DOHH2 (cell line): ENCODE measurements at regions not wholly inside any gene's neighbourhood (a gene's known extent, or its start where the extent isn't known, plus 50 kb on each side); places are given as distances from the start of the nearest gene placed in this dataset.

Source experiments
- H3F3A ChIP-seq: fragments of 200-600 bp; sonication (generic), shearing (Covaris generic); 2 replicates; pipeline ENCODE4 v1.6.0; 2016; ENCODE audit warnings: antibody characterized with exemption, mild to moderate bottlenecking; ENCODE audit not compliant: control insufficient read depth, insufficient read depth
- H3K27ac ChIP-seq: fragments of 200-600 bp; sonication (generic); 2 replicates; pipeline ENCODE4 v1.5.1; 2014; ENCODE audit warnings: low read depth, mild to moderate bottlenecking, low read length, moderate library complexity
- H3K27me3 ChIP-seq: fragments of 200-600 bp; sonication (generic); 2 replicates; pipeline ENCODE4 v1.6.1; 2014; ENCODE audit warnings: mild to moderate bottlenecking, low read length, mixed read lengths; ENCODE audit not compliant: control insufficient read depth
- H3K36me3 ChIP-seq: fragments of 200-600 bp; sonication (generic); 2 replicates; pipeline ENCODE4 v1.6.1; 2014; ENCODE audit warnings: mild to moderate bottlenecking, low read length, moderate library complexity, mixed read lengths; ENCODE audit not compliant: control insufficient read depth
- H3K4me1 ChIP-seq: fragments of 200-600 bp; sonication (generic); 2 replicates; pipeline ENCODE4 v1.6.1; 2014; ENCODE audit warnings: mild to moderate bottlenecking, low read length, mixed read lengths; ENCODE audit not compliant: control insufficient read depth
- H3K4me2 ChIP-seq: fragments of 200-600 bp; sonication (generic); 2 replicates; pipeline ENCODE4 v1.6.0; 2014; ENCODE audit warnings: mild to moderate bottlenecking, low read length, moderate library complexity
- H3K4me3 ChIP-seq: fragments of 200-600 bp; sonication (generic); 2 replicates; pipeline ENCODE4 v1.5.1; 2014; ENCODE audit warnings: mild to moderate bottlenecking, low read length, mixed read lengths
- H3K79me2 ChIP-seq: fragments of 200-600 bp; sonication (generic); 2 replicates; pipeline ENCODE4 v1.6.1; 2014; ENCODE audit warnings: mild to moderate bottlenecking, low read length, mixed read lengths; ENCODE audit not compliant: control insufficient read depth
- H3K9me2 ChIP-seq: fragments of 200-600 bp; sonication (generic); replicated peaks from 2 replicates; pipeline ENCODE4 v1.6.1; 2014; ENCODE audit warnings: mild to moderate bottlenecking, low read length, mixed read lengths; ENCODE audit not compliant: control insufficient read depth
- H3K9me3 ChIP-seq: fragments of 200-600 bp; sonication (generic); 2 replicates; pipeline ENCODE4 v1.6.1; 2014; ENCODE audit warnings: antibody characterized with exemption, low read length, mixed read lengths; ENCODE audit not compliant: control insufficient read depth, insufficient read depth
- H4K20me1 ChIP-seq: fragments of 200-600 bp; sonication (generic); 2 replicates; pipeline ENCODE4 v1.6.0; 2014; ENCODE audit warnings: low read depth, mild to moderate bottlenecking, antibody characterized with exemption, low read length, moderate library complexity; ENCODE audit not compliant: control insufficient read depth, insufficient read depth
- EZH2phosphoT487 ChIP-seq: fragments of 200-600 bp; sonication (generic); IDR thresholded peaks from 2 replicates; pipeline ENCODE4 v1.6.1; 2017; ENCODE audit warnings: borderline replicate concordance, mild to moderate bottlenecking, antibody characterized with exemption, low read length, moderate library complexity, mixed read lengths
- TF ChIP-seq, protein P1 (sequence below): fragments of 200-600 bp; sonication (generic); IDR thresholded peaks from one replicate; pipeline ENCODE4 v1.5.1; 2014; ENCODE audit warnings: antibody characterized with exemption, mild to moderate bottlenecking, low read depth, low read length; ENCODE audit not compliant: poor library complexity, severe bottlenecking

- Histone ChIP-seq H3K79me2 (no peaks in the 10 kb centered on the region), H3K9me2 (no peaks in the 10 kb centered on the region), H3K4me3 (no peak overlapping the region)
Measured at GRCh38 chr11:26198532-26199096, 133.3 kb upstream of the ANO3 start.

GRCh38 chr11:26199331-26200095 is 132.4 kb upstream of the ANO3 start:
- H3K27me3 ChIP-seq: no peaks in the 10 kb centered on the region
- no peak overlapping the region for H3K4me3 ChIP-seq
- no peaks in the 10 kb centered on the region for H3K9me3 ChIP-seq
- H3K79me2 ChIP-seq: no peaks in the 10 kb centered on the region
- H3K4me1 ChIP-seq: no peaks in the 10 kb centered on the region
- H3K27ac ChIP-seq: no peak overlapping the region
- no peaks in the 10 kb centered on the region for H3K9me2 ChIP-seq
- TF ChIP-seq EZH2phosphoT487: no peak
- TF ChIP-seq, protein P1, sequence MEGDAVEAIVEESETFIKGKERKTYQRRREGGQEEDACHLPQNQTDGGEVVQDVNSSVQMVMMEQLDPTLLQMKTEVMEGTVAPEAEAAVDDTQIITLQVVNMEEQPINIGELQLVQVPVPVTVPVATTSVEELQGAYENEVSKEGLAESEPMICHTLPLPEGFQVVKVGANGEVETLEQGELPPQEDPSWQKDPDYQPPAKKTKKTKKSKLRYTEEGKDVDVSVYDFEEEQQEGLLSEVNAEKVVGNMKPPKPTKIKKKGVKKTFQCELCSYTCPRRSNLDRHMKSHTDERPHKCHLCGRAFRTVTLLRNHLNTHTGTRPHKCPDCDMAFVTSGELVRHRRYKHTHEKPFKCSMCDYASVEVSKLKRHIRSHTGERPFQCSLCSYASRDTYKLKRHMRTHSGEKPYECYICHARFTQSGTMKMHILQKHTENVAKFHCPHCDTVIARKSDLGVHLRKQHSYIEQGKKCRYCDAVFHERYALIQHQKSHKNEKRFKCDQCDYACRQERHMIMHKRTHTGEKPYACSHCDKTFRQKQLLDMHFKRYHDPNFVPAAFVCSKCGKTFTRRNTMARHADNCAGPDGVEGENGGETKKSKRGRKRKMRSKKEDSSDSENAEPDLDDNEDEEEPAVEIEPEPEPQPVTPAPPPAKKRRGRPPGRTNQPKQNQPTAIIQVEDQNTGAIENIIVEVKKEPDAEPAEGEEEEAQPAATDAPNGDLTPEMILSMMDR: no peak
- no peaks in the 10 kb centered on the region for H3K36me3 ChIP-seq
- no peaks in the 10 kb centered on the region for H4K20me1 ChIP-seq
- H3F3A ChIP-seq: no peaks in the 10 kb centered on the region
- H3K4me2 ChIP-seq: no peak overlapping the region

More at GRCh38 chr11:26198532-26199096, 133.3 kb upstream of the ANO3 start:
- Histone ChIP-seq H3F3A (no peaks in the 10 kb centered on the region), H3K4me1 (no peaks in the 10 kb centered on the region), H3K4me2 (no peak overlapping the region), H3K9me3 (no peaks in the 10 kb centered on the region), H3K36me3 (no peaks in the 10 kb centered on the region), H3K27ac (no peak overlapping the region), H4K20me1 (no peaks in the 10 kb centered on the region), H3K27me3 (no peaks in the 10 kb centered on the region)
- no peak for TF ChIP-seq EZH2phosphoT487
- TF ChIP-seq, protein P1: no peak

- H3K4me3 ChIP-seq: no peak overlapping the region
- TF ChIP-seq, protein P1: no peak
- no peak for TF ChIP-seq EZH2phosphoT487
Measured at GRCh38 chr11:26201411-26201810, 130.5 kb upstream of the ANO3 start.

More at GRCh38 chr11:26201411-26201810, 130.5 kb upstream of the ANO3 start:
- H3F3A ChIP-seq: no peaks in the 10 kb centered on the region
- H3K79me2 ChIP-seq: no peaks in the 10 kb centered on the region
- no peaks in the 10 kb centered on the region for H3K36me3 ChIP-seq
- no peak overlapping the region for H3K27ac ChIP-seq
- H3K9me3 ChIP-seq: no peaks in the 10 kb centered on the region
- H3K27me3 ChIP-seq: no peaks in the 10 kb centered on the region
- no peaks in the 10 kb centered on the region for H3K4me1 ChIP-seq
- no peaks in the 10 kb centered on the region for H4K20me1 ChIP-seq
- no peaks in the 10 kb centered on the region for H3K9me2 ChIP-seq
- H3K4me2 ChIP-seq: no peak overlapping the region
